MM.1S (cell line): ENCODE measurements at regions not wholly inside any gene's neighbourhood (a gene's known extent, or its start where the extent isn't known, plus 50 kb on each side); places are given as distances from the start of the nearest gene placed in this dataset.
"Not testable (repeated sequence)": the region's sequence is repeated elsewhere in the genome, so short reads cannot be mapped to it uniquely, and the experiment has no call there.

Experiments
- EZH2 ChIP-seq: fragments of 300-600 bp; sonication (generic); optimal IDR thresholded peaks from 2 replicates; pipeline ENCODE3; 2017; ENCODE audit warnings: low read depth, mild to moderate bottlenecking, antibody characterized with exemption, low read length, mixed read lengths
- EZH2phosphoT487 ChIP-seq: fragments of 300-600 bp; sonication (generic); IDR thresholded peaks from 2 replicates; pipeline ENCODE4 v1.6.1; 2018; ENCODE audit warnings: antibody characterized with exemption, low read length
- TF ChIP-seq, protein P1 (sequence below): fragments of 300-600 bp; sonication (generic); IDR thresholded peaks from 2 replicates; pipeline ENCODE4 v1.5.1; 2016; ENCODE audit warnings: antibody characterized with exemption, low read length, mixed read lengths

- TF ChIP-seq, protein P1, sequence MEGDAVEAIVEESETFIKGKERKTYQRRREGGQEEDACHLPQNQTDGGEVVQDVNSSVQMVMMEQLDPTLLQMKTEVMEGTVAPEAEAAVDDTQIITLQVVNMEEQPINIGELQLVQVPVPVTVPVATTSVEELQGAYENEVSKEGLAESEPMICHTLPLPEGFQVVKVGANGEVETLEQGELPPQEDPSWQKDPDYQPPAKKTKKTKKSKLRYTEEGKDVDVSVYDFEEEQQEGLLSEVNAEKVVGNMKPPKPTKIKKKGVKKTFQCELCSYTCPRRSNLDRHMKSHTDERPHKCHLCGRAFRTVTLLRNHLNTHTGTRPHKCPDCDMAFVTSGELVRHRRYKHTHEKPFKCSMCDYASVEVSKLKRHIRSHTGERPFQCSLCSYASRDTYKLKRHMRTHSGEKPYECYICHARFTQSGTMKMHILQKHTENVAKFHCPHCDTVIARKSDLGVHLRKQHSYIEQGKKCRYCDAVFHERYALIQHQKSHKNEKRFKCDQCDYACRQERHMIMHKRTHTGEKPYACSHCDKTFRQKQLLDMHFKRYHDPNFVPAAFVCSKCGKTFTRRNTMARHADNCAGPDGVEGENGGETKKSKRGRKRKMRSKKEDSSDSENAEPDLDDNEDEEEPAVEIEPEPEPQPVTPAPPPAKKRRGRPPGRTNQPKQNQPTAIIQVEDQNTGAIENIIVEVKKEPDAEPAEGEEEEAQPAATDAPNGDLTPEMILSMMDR, result not testable (repeated sequence)
- not testable (repeated sequence) for TF ChIP-seq EZH2phosphoT487, EZH2
Observed at GRCh38 chr5:34193297-34193696, 150.3 kb upstream of the C1QTNF3 start.
